Fibroblast of lung (primary cell): ENCODE measurements at regions not wholly inside any gene's neighbourhood (a gene's known extent, or its start where the extent isn't known, plus 50 kb on each side); places are given as distances from the start of the nearest gene placed in this dataset.

Source experiments
- DNase-seq, 2 donors: peaks; one replicate each; pipeline versions ENCODE4 v3.0.0 to v3.0.0-alpha.2; 2010; ENCODE audit warnings: low read depth in 2 of 2
- H2AFZ ChIP-seq: 2 replicates; pipeline ENCODE4 v1.5.1; 2012; ENCODE audit warnings: low read length, control low read depth, inconsistent platforms
- H3K27ac ChIP-seq: 2 replicates; pipeline ENCODE4 v1.5.1; 2011; ENCODE audit warnings: low read length, control low read depth; ENCODE audit not compliant: insufficient read depth
- H3K27me3 ChIP-seq: 2 replicates; pipeline ENCODE4 v1.5.1; 2011; ENCODE audit warnings: mild to moderate bottlenecking, low read length; ENCODE audit not compliant: control insufficient read depth, insufficient read depth
- H3K36me3 ChIP-seq: 2 replicates; pipeline ENCODE4 v1.5.1; 2011; ENCODE audit warnings: low read length; ENCODE audit not compliant: control insufficient read depth, insufficient read depth
- H3K4me1 ChIP-seq: 2 replicates; pipeline ENCODE4 v1.5.1; 2011; ENCODE audit warnings: low read length; ENCODE audit not compliant: control insufficient read depth, insufficient read depth; ENCODE audit errors: extremely low read depth
- H3K4me2 ChIP-seq: 2 replicates; pipeline ENCODE4 v1.5.1; 2011; ENCODE audit warnings: low read length, control low read depth; ENCODE audit not compliant: insufficient read depth; ENCODE audit errors: extremely low read depth
- H3K4me3 ChIP-seq, 4 experiments: fragments of 200-600 bp in 1 of 4; sonication (generic) in 1 of 4; replicated peaks in 1 of 4; 2 replicates each; pipeline ENCODE4 v1.5.1; 2011 to 2016; ENCODE audit warnings: low read length in 4 of 4, low read depth in 3 of 4, mild to moderate bottlenecking in 3 of 4, control low read depth in 2 of 4, inconsistent platforms in 1 of 4, mixed read lengths in 1 of 4; ENCODE audit not compliant: insufficient read depth in 1 of 4; ENCODE audit errors: control extremely low read depth in 1 of 4
- H3K79me2 ChIP-seq: 2 replicates; pipeline ENCODE4 v1.5.1; 2012; ENCODE audit warnings: mild to moderate bottlenecking, low read length, inconsistent platforms; ENCODE audit not compliant: control insufficient read depth, insufficient read depth
- H3K9ac ChIP-seq: 2 replicates; pipeline ENCODE4 v1.5.1; 2011; ENCODE audit warnings: mild to moderate bottlenecking, low read length, control low read depth; ENCODE audit not compliant: insufficient read depth
- H3K9me3 ChIP-seq: 2 replicates; pipeline ENCODE4 v1.5.1; 2012; ENCODE audit warnings: low read depth, low read length; ENCODE audit not compliant: control insufficient read depth, insufficient read depth
- H4K20me1 ChIP-seq: 2 replicates; pipeline ENCODE4 v1.5.1; 2011; ENCODE audit warnings: low read length; ENCODE audit not compliant: control insufficient read depth, insufficient read depth; ENCODE audit errors: extremely low read depth
- CTCF ChIP-seq, 2 donors: IDR thresholded peaks in 1 of 2; conservative IDR thresholded peaks in 1 of 2; 1 replicate in 1 of 2; 2 replicates in 1 of 2; pipeline ENCODE4 v1.5.1; 2011 to 2012; ENCODE audit warnings: low read length in 2 of 2, control low read depth in 1 of 2, inconsistent platforms in 1 of 2, low read depth in 1 of 2, mild to moderate bottlenecking in 1 of 2
- EZH2 ChIP-seq: IDR thresholded peaks from 2 replicates; pipeline ENCODE4 v1.5.1; 2012; ENCODE audit warnings: low read length, control low read depth, mild to moderate bottlenecking; ENCODE audit errors: missing control alignments

- Histone ChIP-seq H3K4me3 (no peak overlapping the region), H3K9me3 (no peaks in the 10 kb centered on the region), H3K27ac (no peak overlapping the region), H3K9ac (no peak overlapping the region), H3K4me1 (no peaks in the 10 kb centered on the region), H3K27me3 (no peaks in the 10 kb centered on the region), H3K79me2 (no peaks in the 10 kb centered on the region), H3K4me2 (no peak overlapping the region), H4K20me1 (no peaks in the 10 kb centered on the region), H3K36me3 (no peaks in the 10 kb centered on the region), H2AFZ (no peak overlapping the region)
- DNase-seq = no peak
- TF ChIP-seq CTCF (conservative IDR thresholded peaks at IDR 0.05 in 1 of 2, IDR thresholded peaks at IDR 0.05 in 1 of 2; ENCODE audit: low read depth in 1 of 2, low read length in 2 of 2) (no peak), EZH2 (no peak)
Measured at GRCh38 chr5:4348919-4349318, 753.3 kb downstream of the IRX1 start.

- Histone ChIP-seq H3K79me2 (no peaks in the 10 kb centered on the region), H3K4me1 (no peaks in the 10 kb centered on the region), H3K27me3 (no peaks in the 10 kb centered on the region), H3K36me3 (no peaks in the 10 kb centered on the region), H3K27ac (no peak overlapping the region), H2AFZ (no peak overlapping the region), H4K20me1 (no peaks in the 10 kb centered on the region), H3K9ac (no peak overlapping the region), H3K9me3 (no peaks in the 10 kb centered on the region), H3K4me2 (no peak overlapping the region), H3K4me3 (no peak overlapping the region)
- no peak for TF ChIP-seq CTCF (conservative IDR thresholded peaks at IDR 0.05 in 1 of 2, IDR thresholded peaks at IDR 0.05 in 1 of 2; ENCODE audit: low read depth in 1 of 2, low read length in 2 of 2)
- no peak for TF ChIP-seq EZH2
- no peak for DNase-seq
Measured at GRCh38 chr5:4356201-4356600, 760.6 kb downstream of the IRX1 start.

- Histone ChIP-seq H3K4me1 (no peaks in the 10 kb centered on the region), H3K27ac (no peak overlapping the region), H3K4me3 (no peak overlapping the region), H2AFZ (no peak overlapping the region), H3K27me3 (no peaks in the 10 kb centered on the region), H3K9me3 (no peaks in the 10 kb centered on the region), H3K9ac (no peak overlapping the region), H3K4me2 (no peak overlapping the region), H4K20me1 (no peaks in the 10 kb centered on the region), H3K79me2 (no peaks in the 10 kb centered on the region), H3K36me3 (no peaks in the 10 kb centered on the region)
- TF ChIP-seq CTCF (conservative IDR thresholded peaks at IDR 0.05 in 1 of 2, IDR thresholded peaks at IDR 0.05 in 1 of 2; ENCODE audit: low read depth in 1 of 2, low read length in 2 of 2) (no peak), EZH2 (no peak)
- DNase-seq = no peak
Measured at GRCh38 chr5:4359847-4360246, 764.2 kb downstream of the IRX1 start.
